Inflammatory macrophage treated with lipopolysaccharide for 1 hour (primary cell): ENCODE measurements at regions not wholly inside any gene's neighbourhood (a gene's known extent, or its start where the extent isn't known, plus 50 kb on each side); places are given as distances from the start of the nearest gene placed in this dataset.

Experiments
- DNase-seq, 2 donors: peaks; one replicate each; pipeline ENCODE4 v3.0.0-alpha.2; 2020 to 2022

DNA sequence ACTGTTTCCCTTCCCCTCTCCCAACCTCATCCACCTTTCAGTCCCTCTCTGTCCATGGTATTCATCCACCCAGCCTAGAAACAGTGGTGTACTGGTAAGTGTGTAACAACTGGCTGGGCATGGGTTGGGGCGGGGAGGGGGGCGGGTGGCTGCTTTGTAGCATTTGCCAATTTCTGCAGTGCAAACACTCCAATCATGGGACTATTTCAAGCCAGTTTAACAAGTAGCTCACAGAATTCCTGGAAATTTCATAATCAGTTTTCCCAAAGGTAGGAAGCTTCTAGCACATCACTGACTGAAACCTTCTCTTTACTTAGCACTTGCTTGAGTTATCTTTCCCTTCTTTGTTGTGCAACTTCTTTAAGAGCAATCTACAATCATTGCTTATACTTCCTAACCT, 100.8 kb upstream of the WASF3 start:
- no peak for DNase-seq

- no peak for DNase-seq
These were observed 100.3 kb upstream of the WASF3 start for GRCh38 chr13:26457212-26457611.

DNA sequence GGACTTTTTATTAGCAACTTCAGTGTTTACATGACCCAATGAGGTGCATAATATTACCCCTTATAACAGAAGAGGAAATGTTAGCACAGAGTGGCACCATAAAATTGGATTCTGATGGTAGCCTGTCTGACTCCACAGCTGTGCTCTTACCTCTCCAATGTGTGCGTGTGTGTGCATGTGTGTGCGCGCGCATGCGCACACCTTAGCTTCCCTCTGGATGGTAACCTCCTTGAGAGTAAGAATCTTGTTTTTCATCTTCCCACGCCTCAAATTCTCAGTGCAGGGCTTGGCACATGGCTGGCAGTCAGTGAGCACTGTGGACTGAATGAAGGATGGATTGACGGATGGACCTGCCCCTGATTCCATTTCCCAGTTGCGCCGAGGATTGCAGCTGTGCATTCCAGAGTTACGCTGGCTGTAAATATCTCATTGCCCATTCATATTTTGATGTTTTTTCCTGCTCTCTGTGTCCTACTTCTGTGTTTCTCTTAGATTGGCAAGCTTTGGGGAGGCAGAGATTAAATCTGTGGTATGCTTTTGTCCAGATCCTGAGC, 99.2 kb upstream of the WASF3 start:
- DNase-seq: no peak

GRCh38 chr13:26459276-26460131, 98.0 kb upstream of the WASF3 start:
- DNase-seq: no peak

GRCh38 chr13:26460648-26461047, 96.8 kb upstream of the WASF3 start:
- DNase-seq: no peak

GRCh38 chr13:26463296-26463695, 94.2 kb upstream of the WASF3 start:
- no peak for DNase-seq

DNA sequence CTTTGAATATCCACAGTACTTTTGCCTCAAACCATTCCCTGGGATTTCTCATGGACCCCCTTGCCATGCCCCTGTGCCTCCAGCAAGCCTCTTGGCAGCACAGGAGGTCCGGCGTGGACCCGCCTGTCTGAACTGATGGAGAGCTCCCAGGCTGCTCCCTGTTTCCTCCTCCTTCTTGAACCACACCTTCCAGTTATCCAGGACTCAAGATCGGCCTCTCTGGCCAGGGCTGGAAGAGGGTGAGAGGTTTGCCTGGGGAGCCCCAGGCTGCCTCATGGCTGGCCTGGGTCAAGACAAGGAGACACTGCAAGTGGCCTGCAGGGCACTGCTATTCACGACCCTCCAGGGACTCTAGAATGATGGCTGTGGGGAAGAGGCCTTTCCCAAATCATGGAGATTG, 93.6 kb upstream of the WASF3 start:
- DNase-seq: no peak

GRCh38 chr13:26465514-26465913, 92.0 kb upstream of the WASF3 start:
- DNase-seq: no peak

GRCh38 chr13:26465954-26466353, 91.5 kb upstream of the WASF3 start:
- DNase-seq: no peak

- no peak for DNase-seq
These were observed 89.2 kb upstream of the WASF3 start for GRCh38 chr13:26468265-26468801.

GRCh38 chr13:26469602-26470001, 87.9 kb upstream of the WASF3 start:
- DNase-seq: no peak

- no peak for DNase-seq
These were observed 85.7 kb upstream of the WASF3 start for GRCh38 chr13:26471807-26472206.

DNA sequence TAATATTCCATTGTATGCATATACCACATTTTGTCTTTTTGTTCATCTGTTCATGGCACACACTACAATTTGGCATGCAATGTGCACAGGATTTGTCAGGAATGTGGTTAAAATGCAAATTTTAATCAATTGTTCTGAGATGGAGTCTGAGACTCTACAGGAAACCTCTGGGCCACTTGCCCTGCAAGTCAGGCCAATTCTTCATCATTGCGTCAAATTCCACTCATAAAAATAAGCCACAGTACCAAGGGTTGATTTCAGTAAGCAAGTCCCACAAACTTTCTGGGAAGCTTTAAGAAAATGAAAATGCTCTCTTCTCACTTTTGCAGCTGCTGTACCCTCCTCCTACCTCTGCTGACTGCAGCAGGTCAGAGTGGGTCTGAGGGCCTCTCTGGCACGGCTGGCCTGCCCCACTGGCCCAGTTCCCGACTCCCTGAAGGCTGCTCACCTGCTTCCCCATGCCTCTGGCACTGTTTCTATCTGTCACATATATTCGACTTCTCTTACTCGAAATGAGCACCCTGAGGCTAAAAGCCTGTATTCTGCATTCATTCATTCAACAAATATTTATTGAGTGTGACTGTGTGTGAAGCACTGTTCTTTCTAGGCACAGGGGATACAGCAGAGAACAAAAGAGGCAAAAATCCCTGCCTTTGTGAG, 83.8 kb upstream of the WASF3 start:
- no peak for DNase-seq

GRCh38 chr13:26474286-26474685, 83.2 kb upstream of the WASF3 start:
- DNase-seq: no peak

- DNase-seq: no peak
These were observed 82.0 kb upstream of the WASF3 start for GRCh38 chr13:26475176-26476110.

DNA sequence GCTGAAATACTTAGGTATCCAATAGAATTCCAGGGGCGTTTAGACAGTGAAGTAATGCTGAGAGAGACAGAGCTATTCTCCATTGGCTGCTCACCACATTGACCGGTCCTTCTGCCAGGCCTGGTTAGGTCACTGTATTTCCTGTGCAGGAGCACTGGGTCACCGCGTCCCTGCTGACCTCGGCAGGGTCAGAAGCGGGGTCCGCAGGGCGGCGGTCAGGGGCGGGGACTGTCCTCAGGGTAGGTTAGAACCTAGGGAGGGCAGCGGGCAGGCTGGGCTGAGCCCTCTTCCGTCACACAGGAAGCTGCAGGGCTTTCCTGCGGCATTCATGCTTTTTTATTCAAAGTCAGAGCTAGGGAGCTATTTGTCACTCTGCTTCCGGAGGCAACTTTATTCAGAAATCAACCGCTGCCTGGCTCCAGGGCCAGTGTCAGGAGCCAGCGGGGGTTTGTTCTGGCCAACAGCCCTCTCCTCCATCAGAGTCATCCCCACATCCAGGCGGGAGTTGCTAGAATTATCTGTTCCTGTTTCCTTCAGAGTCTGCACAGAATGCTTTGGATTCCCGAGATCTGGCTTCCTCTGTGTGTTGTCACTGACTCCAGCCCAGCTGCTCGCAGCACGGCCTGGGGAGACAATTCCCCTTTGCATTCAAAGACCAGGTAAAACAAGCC, 81.2 kb upstream of the WASF3 start:
- no peak for DNase-seq

- no peak for DNase-seq
These were observed 80.7 kb upstream of the WASF3 start for GRCh38 chr13:26476782-26477142.

GRCh38 chr13:26477681-26478080, 79.8 kb upstream of the WASF3 start:
- DNase-seq: no peak

DNA sequence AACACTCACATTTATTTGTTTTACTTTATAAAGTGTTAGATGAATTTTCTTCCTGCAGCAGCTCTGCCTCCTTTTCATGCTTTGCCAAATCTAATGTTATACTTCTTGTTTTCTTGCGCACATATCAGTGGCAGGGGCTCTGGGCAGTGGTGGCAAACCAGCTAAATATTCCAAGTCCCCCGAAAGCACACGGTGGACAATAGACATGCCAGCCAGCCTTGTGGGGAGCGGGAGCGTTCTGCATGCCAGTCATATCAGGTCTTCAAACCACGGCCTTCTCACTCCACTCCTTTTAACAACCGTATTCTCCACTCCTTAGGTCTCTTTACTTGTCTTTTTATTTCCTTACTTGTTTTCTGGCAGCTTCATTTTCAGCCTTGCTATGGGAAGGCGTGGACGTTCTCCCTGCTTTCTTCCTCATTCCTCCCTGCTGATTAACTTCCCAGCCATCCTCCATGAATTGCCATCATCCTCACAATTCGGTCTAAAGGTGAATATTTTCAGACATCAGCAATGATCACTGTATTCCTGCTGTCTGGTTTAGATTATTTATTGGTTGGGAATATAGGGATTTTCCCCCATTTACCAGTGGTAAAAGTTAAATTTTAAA, 77.1 kb upstream of the WASF3 start:
- no peak for DNase-seq

DNA sequence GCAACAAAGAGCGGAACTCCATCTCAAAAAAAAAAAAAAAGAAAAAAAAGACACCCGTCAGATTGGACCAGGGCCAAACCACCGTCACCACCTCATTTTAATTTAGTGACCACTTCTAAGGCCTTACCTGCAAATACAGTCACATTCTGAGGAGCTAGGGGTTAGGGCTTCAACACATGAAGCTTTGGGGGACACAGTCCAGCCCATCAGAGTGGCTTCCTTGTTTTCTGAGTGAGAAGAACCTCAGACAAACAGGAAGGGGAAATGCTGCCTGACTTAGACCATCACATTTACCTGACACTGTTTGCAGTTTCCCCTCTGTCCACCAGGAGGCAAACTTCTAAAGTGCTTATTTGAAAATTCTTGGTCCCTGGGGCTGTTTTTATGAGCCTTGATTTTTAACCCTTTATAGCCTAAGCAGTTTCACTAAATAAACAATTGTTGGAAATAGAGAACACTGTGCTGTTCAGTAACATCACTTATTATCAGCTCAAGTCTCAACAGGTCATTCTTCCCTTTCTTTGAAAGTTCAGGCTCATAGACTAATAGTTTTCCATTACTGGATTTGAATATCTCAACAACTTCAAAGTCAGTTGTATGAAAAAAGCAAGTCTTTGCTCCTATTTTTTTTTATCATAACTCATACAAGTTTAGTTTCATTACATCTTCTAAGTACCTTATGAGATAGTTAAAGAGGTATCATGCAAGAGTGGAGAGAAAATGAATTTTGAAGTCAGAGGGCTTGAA, 74.9 kb upstream of the WASF3 start:
- DNase-seq: peak; percentile 52 to 89

DNA sequence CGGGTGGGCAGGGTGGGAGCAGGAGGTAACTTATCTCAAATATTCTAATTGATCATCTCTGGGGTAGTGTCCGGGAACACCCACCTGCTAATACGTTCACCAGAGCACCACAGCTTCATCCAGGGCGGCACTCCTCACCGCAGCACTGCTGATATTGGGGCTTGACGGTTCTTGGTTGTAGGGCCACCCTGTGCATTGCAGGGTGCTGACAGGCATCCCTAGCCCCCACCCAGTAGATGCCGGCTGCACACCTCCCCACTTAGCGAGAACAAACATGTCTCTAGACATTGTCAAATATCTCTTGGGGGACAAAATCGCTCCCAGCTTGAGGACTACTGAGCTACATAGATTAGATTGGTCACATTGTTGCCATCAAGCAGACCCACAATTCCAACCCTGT, 73.9 kb upstream of the WASF3 start:
- no peak for DNase-seq
